ENCODE measurements at regions not wholly inside any gene's neighbourhood (a gene's known extent, or its start where the extent isn't known, plus 50 kb on each side); places are given as distances from the start of the nearest gene placed in this dataset.
A peak's percentile ranks its signal among the peaks of the same experiment; 100 is the strongest.

GRCh38 chr17:68790931-68791330, 164.3 kb downstream of the ABCA8 start:
- Mint-ChIP-seq H3K4me3 (no peak overlapping the region), H3K9me3 (no peaks in the 10 kb centered on the region), H3K4me1 (peaks cover 12% of the 10 kb centered on the region), H3K27me3 (peaks cover 18% of the 10 kb centered on the region), H3K36me3 (ENCODE audit: low read depth) (no peaks in the 10 kb centered on the region), H3K27ac (no peak overlapping the region)
- DNase-seq = no peak
- POLR2A ChIA-PET = no interaction called here
- CTCF ChIA-PET = no interaction called here

- peaks cover 21% of the 10 kb centered on the region for H3K27me3 Mint-ChIP-seq
- no peak for DNase-seq
- no peak overlapping the region for H3K27ac Mint-ChIP-seq
- no peaks in the 10 kb centered on the region for H3K36me3 Mint-ChIP-seq (ENCODE audit: low read depth)
- no peaks in the 10 kb centered on the region for H3K9me3 Mint-ChIP-seq
- POLR2A ChIA-PET = no interaction called here
- CTCF ChIA-PET = interaction anchor here (0.5 kb wide), 1 partner anchor 132 kb away, joined by 3 read pairs; no protein-coding TSS in a partner anchor
- no peak overlapping the region for H3K4me3 Mint-ChIP-seq
- H3K4me1 Mint-ChIP-seq = peaks cover 10% of the 10 kb centered on the region
Measured at GRCh38 chr17:68790492-68790891, 164.7 kb downstream of the ABCA8 start.

- Mint-ChIP-seq H3K36me3 (ENCODE audit: low read depth) (no peaks in the 10 kb centered on the region), H3K27me3 (peaks cover 27% of the 10 kb centered on the region), H3K4me3 (no peak overlapping the region), H3K27ac (no peak overlapping the region), H3K4me1 (no peaks in the 10 kb centered on the region), H3K9me3 (no peaks in the 10 kb centered on the region)
- CTCF ChIA-PET = interaction anchor here (0.6 kb wide), 1 partner anchor 594 kb away, joined by 3 read pairs; no protein-coding TSS in a partner anchor
- DNase-seq = no peak
- POLR2A ChIA-PET = no interaction called here
Measured at GRCh38 chr17:68789203-68789962, 165.8 kb downstream of the ABCA8 start.

GRCh38 chr17:68785565-68786486, 169.4 kb downstream of the ABCA8 start:
- no peaks in the 10 kb centered on the region for H3K4me1 Mint-ChIP-seq
- H3K36me3 Mint-ChIP-seq (ENCODE audit: low read depth) = no peaks in the 10 kb centered on the region
- no peaks in the 10 kb centered on the region for H3K9me3 Mint-ChIP-seq
- DNase-seq = no peak
- peaks cover 28% of the 10 kb centered on the region for H3K27me3 Mint-ChIP-seq
- ChIA-PET POLR2A (no interaction called here), CTCF (interaction anchor here (1.6 kb wide), 1 partner anchor 11 kb away, joined by 4 read pairs; no protein-coding TSS in a partner anchor)
- H3K27ac Mint-ChIP-seq = no peak overlapping the region
- H3K4me3 Mint-ChIP-seq = no peak overlapping the region

GRCh38 chr17:68784431-68784830, 170.8 kb downstream of the ABCA8 start:
- DNase-seq = no peak
- ChIA-PET CTCF (no interaction called here), POLR2A (no interaction called here)
- Mint-ChIP-seq H3K4me3 (no peak overlapping the region), H3K27me3 (peaks cover 31% of the 10 kb centered on the region), H3K4me1 (no peaks in the 10 kb centered on the region), H3K27ac (no peak overlapping the region), H3K36me3 (ENCODE audit: low read depth) (no peaks in the 10 kb centered on the region), H3K9me3 (no peaks in the 10 kb centered on the region)

GRCh38 chr17:68783861-68784260, 171.3 kb downstream of the ABCA8 start:
- Mint-ChIP-seq H3K27ac (no peak overlapping the region), H3K27me3 (peaks cover 30% of the 10 kb centered on the region), H3K36me3 (ENCODE audit: low read depth) (no peaks in the 10 kb centered on the region), H3K4me1 (no peaks in the 10 kb centered on the region), H3K4me3 (no peak overlapping the region), H3K9me3 (no peaks in the 10 kb centered on the region)
- CTCF ChIA-PET = no interaction called here
- no peak for DNase-seq
- POLR2A ChIA-PET = no interaction called here

- H3K36me3 Mint-ChIP-seq (ENCODE audit: low read depth) = no peaks in the 10 kb centered on the region
- H3K9me3 Mint-ChIP-seq = no peaks in the 10 kb centered on the region
- DNase-seq = no peak
- H3K4me3 Mint-ChIP-seq = no peak overlapping the region
- no peak overlapping the region for H3K27ac Mint-ChIP-seq
- CTCF ChIA-PET = no interaction called here
- H3K27me3 Mint-ChIP-seq = peaks cover 25% of the 10 kb centered on the region
- POLR2A ChIA-PET = no interaction called here
- no peaks in the 10 kb centered on the region for H3K4me1 Mint-ChIP-seq
Measured at GRCh38 chr17:68782789-68783188, 172.4 kb downstream of the ABCA8 start.

- Mint-ChIP-seq H3K27me3 (peaks cover 21% of the 10 kb centered on the region), H3K4me1 (no peaks in the 10 kb centered on the region), H3K4me3 (no peak overlapping the region), H3K36me3 (ENCODE audit: low read depth) (no peaks in the 10 kb centered on the region), H3K9me3 (no peaks in the 10 kb centered on the region), H3K27ac (no peak overlapping the region)
- ChIA-PET CTCF (no interaction called here), POLR2A (no interaction called here)
- no peak for DNase-seq
Measured at GRCh38 chr17:68780596-68780995, 174.6 kb downstream of the ABCA8 start.

- no peaks in the 10 kb centered on the region for H3K9me3 Mint-ChIP-seq
- POLR2A ChIA-PET = no interaction called here
- H3K27me3 Mint-ChIP-seq = peaks cover 13% of the 10 kb centered on the region
- no peak overlapping the region for H3K4me3 Mint-ChIP-seq
- no peaks in the 10 kb centered on the region for H3K36me3 Mint-ChIP-seq (ENCODE audit: low read depth)
- no peak overlapping the region for H3K27ac Mint-ChIP-seq
- no peaks in the 10 kb centered on the region for H3K4me1 Mint-ChIP-seq
- CTCF ChIA-PET = no interaction called here
- no peak for DNase-seq
Measured at GRCh38 chr17:68778726-68779125, 176.5 kb downstream of the ABCA8 start.

- no peaks in the 10 kb centered on the region for H3K4me1 Mint-ChIP-seq
- no peak for DNase-seq
- no peaks in the 10 kb centered on the region for H3K36me3 Mint-ChIP-seq (ENCODE audit: low read depth)
- H3K27ac Mint-ChIP-seq = no peak overlapping the region
- CTCF ChIA-PET = no interaction called here
- POLR2A ChIA-PET = no interaction called here
- H3K27me3 Mint-ChIP-seq = peaks cover 13% of the 10 kb centered on the region
- H3K4me3 Mint-ChIP-seq = no peak overlapping the region
- H3K9me3 Mint-ChIP-seq = no peaks in the 10 kb centered on the region
Measured at GRCh38 chr17:68777856-68778694, 176.9 kb upstream of the FAM20A start.

GRCh38 chr17:68777243-68777855, 176.2 kb upstream of the FAM20A start:
- Mint-ChIP-seq H3K27me3 (peaks cover 13% of the 10 kb centered on the region), H3K4me1 (no peaks in the 10 kb centered on the region), H3K9me3 (no peaks in the 10 kb centered on the region), H3K27ac (no peak overlapping the region), H3K4me3 (no peak overlapping the region), H3K36me3 (ENCODE audit: low read depth) (no peaks in the 10 kb centered on the region)
- peak; percentile 48 for DNase-seq
- ChIA-PET CTCF (no interaction called here), POLR2A (no interaction called here)

- peaks cover 9% of the 10 kb centered on the region for H3K27me3 Mint-ChIP-seq
- H3K36me3 Mint-ChIP-seq (ENCODE audit: low read depth) = no peaks in the 10 kb centered on the region
- H3K9me3 Mint-ChIP-seq = no peaks in the 10 kb centered on the region
- DNase-seq = no peak
- H3K4me3 Mint-ChIP-seq = no peak overlapping the region
- CTCF ChIA-PET = no interaction called here
- H3K27ac Mint-ChIP-seq = no peak overlapping the region
- POLR2A ChIA-PET = no interaction called here
- peaks cover 6% of the 10 kb centered on the region for H3K4me1 Mint-ChIP-seq
Measured at GRCh38 chr17:68776451-68776850, 175.3 kb upstream of the FAM20A start.

All from activated CD4-positive, alpha-beta T cell treated with anti-CD3 and anti-CD28 coated beads, Interleukin-2, amount 10 ng/mL, durations not matched to agents 7 days and 5 days (primary cell).